ENCODE measurements at regions not wholly inside any gene's neighbourhood (a gene's known extent, or its start where the extent isn't known, plus 50 kb on each side); places are given as distances from the start of the nearest gene placed in this dataset.

DNA sequence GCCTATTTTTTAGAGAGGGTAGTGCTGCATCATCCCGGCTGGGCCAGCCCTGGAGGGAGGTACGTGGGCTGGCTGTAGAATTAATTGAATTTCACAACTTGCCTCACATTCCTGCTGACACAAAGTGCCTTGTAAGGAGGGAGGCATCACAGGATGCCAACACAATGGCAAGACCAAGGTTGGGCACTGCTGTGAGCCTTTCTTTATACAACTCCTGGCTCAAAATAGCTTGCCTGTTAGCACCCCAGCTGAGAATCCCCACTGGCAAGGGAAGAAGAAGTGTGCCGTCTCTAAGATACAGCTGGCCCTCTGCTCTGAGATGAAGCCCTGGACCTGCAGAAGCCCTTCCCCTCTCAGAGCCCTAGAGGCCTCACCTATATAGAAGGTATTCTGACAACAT, 873.9 kb downstream of the GRID1 start:
- no peak for TF ChIP-seq POLR2A (IDR thresholded peaks at IDR 0.05; ENCODE audit: low read depth, low read length)
- no peak for TF ChIP-seq POLR2AphosphoS5 (IDR thresholded peaks at IDR 0.05; ENCODE audit: low read depth, low read length)
- no peak for TF ChIP-seq TAF1 (IDR thresholded peaks at IDR 0.05; ENCODE audit: borderline replicate concordance, low read depth, low read length)

Data from GM12892 (cell line).